ACC112 (cell line): ENCODE measurements at regions not wholly inside any gene's neighbourhood (a gene's known extent, or its start where the extent isn't known, plus 50 kb on each side); places are given as distances from the start of the nearest gene placed in this dataset.
"Not testable (repeated sequence)": the region's sequence is repeated elsewhere in the genome, so short reads cannot be mapped to it uniquely, and the experiment has no call there.

ENCODE experiments used
- H2AFZ ChIP-seq: fragments of 200-600 bp; sonication (generic); one replicate; pipeline ENCODE4 v1.6.0; 2017; ENCODE audit warnings: antibody characterized with exemption, low read length; ENCODE audit not compliant: unreplicated experiment
- H3K27ac ChIP-seq: fragments of 200-600 bp; sonication (generic); 2 replicates; pipeline ENCODE4 v1.5.1; 2014; ENCODE audit warnings: low read depth, mild to moderate bottlenecking, antibody characterized with exemption, low read length, moderate library complexity
- H3K27me3 ChIP-seq: fragments of 200-600 bp; sonication (generic); 2 replicates; pipeline ENCODE4 v1.6.1; 2014; ENCODE audit warnings: mild to moderate bottlenecking, antibody characterized with exemption, low read length, moderate library complexity, mixed read lengths; ENCODE audit not compliant: insufficient read depth
- H3K36me3 ChIP-seq: fragments of 200-600 bp; sonication (generic); 2 replicates; pipeline ENCODE4 v1.6.1; 2016; ENCODE audit warnings: mild to moderate bottlenecking, antibody characterized with exemption, low read length, moderate library complexity, mixed read lengths; ENCODE audit not compliant: insufficient read depth
- H3K4me1 ChIP-seq: fragments of 200-600 bp; sonication (generic); one replicate; pipeline ENCODE4 v1.6.1; 2016; ENCODE audit warnings: low read length, mixed read lengths; ENCODE audit not compliant: insufficient read depth, unreplicated experiment, control insufficient read depth
- H3K4me3 ChIP-seq: fragments of 200-600 bp; sonication (generic); 2 replicates; pipeline ENCODE4 v1.5.1; 2014; ENCODE audit warnings: mild to moderate bottlenecking, low read depth, low read length
- H3K79me2 ChIP-seq: fragments of 200-600 bp; sonication (generic); one replicate; pipeline ENCODE4 v1.6.0; 2016; ENCODE audit warnings: low read length; ENCODE audit not compliant: control insufficient read depth, unreplicated experiment, insufficient read depth

GRCh38 chr10:35835545-35835944 is 193.4 kb upstream of the FZD8 start:
- Histone ChIP-seq H3K79me2 (no peaks in the 10 kb centered on the region), H2AFZ (no peak overlapping the region), H3K27ac (no peak overlapping the region), H3K36me3 (no peaks in the 10 kb centered on the region), H3K4me3 (no peak overlapping the region), H3K27me3 (no peaks in the 10 kb centered on the region), H3K4me1 (no peaks in the 10 kb centered on the region)

- Histone ChIP-seq H3K27ac (no peak overlapping the region), H3K79me2 (no peaks in the 10 kb centered on the region), H3K4me1 (no peaks in the 10 kb centered on the region), H3K36me3 (no peaks in the 10 kb centered on the region), H3K27me3 (no peaks in the 10 kb centered on the region), H3K4me3 (no peak overlapping the region), H2AFZ (no peak overlapping the region)
These were observed 192.9 kb upstream of the FZD8 start for GRCh38 chr10:35834877-35835494.

GRCh38 chr10:35827783-35828182 is 185.7 kb upstream of the FZD8 start:
- H3K79me2 ChIP-seq: no peaks in the 10 kb centered on the region
- no peak overlapping the region for H3K27ac ChIP-seq
- H3K36me3 ChIP-seq: no peaks in the 10 kb centered on the region
- H3K27me3 ChIP-seq: no peaks in the 10 kb centered on the region
- peaks cover 2% of the 10 kb centered on the region for H3K4me1 ChIP-seq
- no peak overlapping the region for H3K4me3 ChIP-seq
- H2AFZ ChIP-seq: no peak overlapping the region

- Histone ChIP-seq H3K4me1 (peaks cover 6% of the 10 kb centered on the region), H2AFZ (no peak overlapping the region), H3K27me3 (no peaks in the 10 kb centered on the region), H3K27ac (no peak overlapping the region), H3K79me2 (no peaks in the 10 kb centered on the region), H3K4me3 (no peak overlapping the region), H3K36me3 (no peaks in the 10 kb centered on the region)
These were observed 182.6 kb upstream of the FZD8 start for GRCh38 chr10:35824704-35825103.

GRCh38 chr10:35822316-35822715 is 180.2 kb upstream of the FZD8 start:
- no peaks in the 10 kb centered on the region for H3K27me3 ChIP-seq
- H3K4me1 ChIP-seq: peaks cover 6% of the 10 kb centered on the region
- peak overlapping the region; percentile 5 for H2AFZ ChIP-seq
- H3K27ac ChIP-seq: no peak overlapping the region
- H3K36me3 ChIP-seq: no peaks in the 10 kb centered on the region
- H3K79me2 ChIP-seq: no peaks in the 10 kb centered on the region
- no peak overlapping the region for H3K4me3 ChIP-seq

GRCh38 chr10:35821339-35821911 is 179.3 kb upstream of the FZD8 start:
- Histone ChIP-seq H2AFZ (no peak overlapping the region), H3K4me3 (no peak overlapping the region), H3K36me3 (no peaks in the 10 kb centered on the region), H3K27me3 (no peaks in the 10 kb centered on the region), H3K79me2 (no peaks in the 10 kb centered on the region), H3K4me1 (peaks cover 6% of the 10 kb centered on the region), H3K27ac (no peak overlapping the region)

- Histone ChIP-seq H3K4me3 (no peak overlapping the region), H3K79me2 (no peaks in the 10 kb centered on the region), H3K27me3 (no peaks in the 10 kb centered on the region), H3K36me3 (no peaks in the 10 kb centered on the region), H3K4me1 (peaks cover 6% of the 10 kb centered on the region), H2AFZ (no peak overlapping the region), H3K27ac (no peak overlapping the region)
These were observed 177.6 kb upstream of the FZD8 start for GRCh38 chr10:35819736-35820135.

- H3K4me1 ChIP-seq: peaks cover 6% of the 10 kb centered on the region
- H2AFZ ChIP-seq: no peak overlapping the region
- no peaks in the 10 kb centered on the region for H3K27me3 ChIP-seq
- no peak overlapping the region for H3K27ac ChIP-seq
- no peaks in the 10 kb centered on the region for H3K36me3 ChIP-seq
- H3K79me2 ChIP-seq: no peaks in the 10 kb centered on the region
- no peak overlapping the region for H3K4me3 ChIP-seq
These were observed 176.9 kb upstream of the FZD8 start for GRCh38 chr10:35819011-35819410.

- not testable (repeated sequence) for H3K4me3 ChIP-seq, H3K27me3 ChIP-seq, H3K79me2 ChIP-seq, H3K36me3 ChIP-seq, H3K4me1 ChIP-seq, H3K27ac ChIP-seq, H2AFZ ChIP-seq
These were observed 175.0 kb upstream of the FZD8 start for GRCh38 chr10:35817109-35817508.

- Histone ChIP-seq H3K4me1 (no peaks in the 10 kb centered on the region), H3K27me3 (no peaks in the 10 kb centered on the region), H3K36me3 (no peaks in the 10 kb centered on the region), H2AFZ (no peak overlapping the region), H3K79me2 (no peaks in the 10 kb centered on the region), H3K27ac (no peak overlapping the region), H3K4me3 (no peak overlapping the region)
These were observed 171.1 kb upstream of the FZD8 start for GRCh38 chr10:35813219-35813618.

GRCh38 chr10:35808344-35808743 is 166.2 kb upstream of the FZD8 start:
- H3K79me2 ChIP-seq: no peaks in the 10 kb centered on the region
- no peaks in the 10 kb centered on the region for H3K27me3 ChIP-seq
- H3K4me1 ChIP-seq: no peaks in the 10 kb centered on the region
- no peak overlapping the region for H3K4me3 ChIP-seq
- no peak overlapping the region for H3K27ac ChIP-seq
- H3K36me3 ChIP-seq: no peaks in the 10 kb centered on the region
- no peak overlapping the region for H2AFZ ChIP-seq
